AG09309 (cell line): ENCODE measurements at regions not wholly inside any gene's neighbourhood (a gene's known extent, or its start where the extent isn't known, plus 50 kb on each side); places are given as distances from the start of the nearest gene placed in this dataset.

Experiments
- DNase-seq: peaks from one replicate; pipeline ENCODE4 v3.0.0-alpha.2; 2010; ENCODE audit warnings: low read depth
- H3K4me3 ChIP-seq: 2 replicates; pipeline ENCODE4 v1.5.1; 2011; ENCODE audit warnings: mild to moderate bottlenecking, low read depth, low read length, moderate library complexity; ENCODE audit not compliant: control insufficient read depth
- TF ChIP-seq, protein P1 (sequence below): IDR thresholded peaks from 2 replicates; pipeline ENCODE4 v1.5.1; 2011; ENCODE audit warnings: mild to moderate bottlenecking, low read depth, low read length, inconsistent platforms; ENCODE audit not compliant: insufficient read depth, control insufficient read depth; ENCODE audit errors: missing control alignments

DNA sequence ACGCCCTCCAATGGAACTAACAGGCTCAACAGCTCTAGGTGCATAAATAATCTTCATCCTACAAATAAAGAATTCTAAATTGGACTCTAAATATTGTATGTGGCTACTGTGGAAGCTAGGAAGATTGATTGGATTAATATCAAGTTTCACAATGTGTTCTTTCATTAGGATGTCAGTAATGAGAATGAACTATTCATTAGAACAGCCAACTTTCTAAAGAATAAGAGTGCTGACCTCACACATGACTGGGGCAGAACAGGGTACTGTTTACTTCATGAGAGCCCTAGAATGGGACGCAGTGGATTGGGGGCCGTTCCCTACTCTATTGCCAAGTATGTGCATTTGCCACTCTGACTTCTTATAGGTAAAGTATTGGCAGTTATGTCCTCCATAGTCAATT, 528.2 kb upstream of the RBFOX1 start:
- no peak for DNase-seq
- H3K4me3 ChIP-seq, result no peak overlapping the region
- TF ChIP-seq, protein P1, sequence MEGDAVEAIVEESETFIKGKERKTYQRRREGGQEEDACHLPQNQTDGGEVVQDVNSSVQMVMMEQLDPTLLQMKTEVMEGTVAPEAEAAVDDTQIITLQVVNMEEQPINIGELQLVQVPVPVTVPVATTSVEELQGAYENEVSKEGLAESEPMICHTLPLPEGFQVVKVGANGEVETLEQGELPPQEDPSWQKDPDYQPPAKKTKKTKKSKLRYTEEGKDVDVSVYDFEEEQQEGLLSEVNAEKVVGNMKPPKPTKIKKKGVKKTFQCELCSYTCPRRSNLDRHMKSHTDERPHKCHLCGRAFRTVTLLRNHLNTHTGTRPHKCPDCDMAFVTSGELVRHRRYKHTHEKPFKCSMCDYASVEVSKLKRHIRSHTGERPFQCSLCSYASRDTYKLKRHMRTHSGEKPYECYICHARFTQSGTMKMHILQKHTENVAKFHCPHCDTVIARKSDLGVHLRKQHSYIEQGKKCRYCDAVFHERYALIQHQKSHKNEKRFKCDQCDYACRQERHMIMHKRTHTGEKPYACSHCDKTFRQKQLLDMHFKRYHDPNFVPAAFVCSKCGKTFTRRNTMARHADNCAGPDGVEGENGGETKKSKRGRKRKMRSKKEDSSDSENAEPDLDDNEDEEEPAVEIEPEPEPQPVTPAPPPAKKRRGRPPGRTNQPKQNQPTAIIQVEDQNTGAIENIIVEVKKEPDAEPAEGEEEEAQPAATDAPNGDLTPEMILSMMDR, result no peak

DNA sequence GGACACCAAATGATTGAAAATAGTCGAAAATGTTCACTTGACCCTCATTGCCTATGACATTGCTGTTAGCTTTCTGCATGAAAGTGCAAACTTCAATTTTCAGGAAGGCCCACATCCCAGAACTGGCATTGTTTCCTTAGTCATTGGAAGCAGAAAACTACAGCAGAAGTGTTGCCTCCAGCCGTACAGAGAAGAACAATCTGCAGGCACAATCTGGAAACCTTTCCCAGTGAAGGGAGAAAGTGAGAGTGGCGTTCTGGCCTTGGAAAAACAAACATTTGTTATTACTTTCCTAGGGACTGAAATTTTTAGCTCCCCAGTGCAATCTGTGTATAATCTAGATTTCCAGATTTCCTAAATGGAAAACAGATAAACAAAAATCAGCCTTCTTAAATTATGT, 529.5 kb upstream of the RBFOX1 start:
- TF ChIP-seq, protein P1, result no peak
- DNase-seq, result no peak
- H3K4me3 ChIP-seq, result no peak overlapping the region

DNA sequence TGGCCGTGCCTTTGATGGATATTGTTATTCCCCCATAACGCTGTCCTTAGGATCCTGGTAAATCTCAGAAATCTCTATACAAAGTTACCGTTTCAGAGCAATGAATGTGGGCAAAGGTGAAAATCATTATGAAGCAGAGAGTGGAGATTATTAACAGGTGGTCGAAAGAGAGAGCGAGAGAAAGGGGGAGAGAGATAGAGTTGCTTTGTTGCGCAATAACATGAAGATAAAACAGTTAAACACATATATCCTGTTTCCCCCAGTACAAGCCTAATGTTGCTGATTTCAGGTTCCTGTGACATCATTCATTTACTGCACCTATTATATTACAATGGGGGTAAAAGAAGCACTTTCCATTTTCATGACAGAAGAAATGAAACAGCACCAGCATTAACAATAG, 535.4 kb upstream of the RBFOX1 start:
- DNase-seq, result no peak
- no peak overlapping the region for H3K4me3 ChIP-seq
- TF ChIP-seq, protein P1, result no peak

DNA sequence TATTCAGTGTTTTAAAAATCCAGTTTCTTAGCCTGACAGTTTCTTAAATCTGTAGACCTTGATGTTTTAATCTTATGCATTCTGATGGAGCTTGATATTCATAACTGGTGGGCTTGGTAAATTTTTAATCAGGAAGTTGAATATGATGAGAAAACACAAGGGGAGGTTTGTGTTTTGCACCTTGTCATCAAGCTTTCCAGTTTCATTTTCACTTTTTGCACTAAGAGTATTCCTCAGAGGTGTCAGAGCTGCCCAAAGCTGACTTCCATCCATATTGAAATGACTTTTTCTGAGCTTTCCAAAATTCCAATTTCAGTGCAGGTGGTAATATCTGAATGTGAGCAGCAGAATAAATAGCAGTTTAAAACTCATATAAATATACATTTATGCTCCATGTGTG, 555.0 kb upstream of the RBFOX1 start:
- TF ChIP-seq, protein P1, result no peak
- DNase-seq, result no peak
- no peak overlapping the region for H3K4me3 ChIP-seq

DNA sequence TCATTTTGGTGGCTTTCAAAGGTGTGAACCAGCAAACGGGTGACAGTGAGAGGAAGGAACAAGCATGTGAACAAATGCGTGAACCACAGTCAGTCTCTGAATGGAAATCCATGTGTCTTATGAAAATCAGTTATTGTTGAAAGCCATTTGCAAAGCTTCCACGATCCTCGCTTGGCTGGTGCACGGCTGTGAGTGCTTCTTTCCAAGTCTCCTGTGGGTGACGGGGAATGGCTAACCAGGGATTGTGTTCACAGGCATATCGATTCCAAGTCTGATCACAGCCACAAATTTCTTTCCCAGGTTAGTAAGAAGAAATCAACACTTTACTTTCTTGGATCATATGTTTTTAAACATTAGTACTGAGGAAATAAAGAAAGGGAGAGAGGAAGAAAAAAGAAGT, 556.9 kb upstream of the RBFOX1 start:
- DNase-seq, result no peak
- no peak overlapping the region for H3K4me3 ChIP-seq
- TF ChIP-seq, protein P1, result no peak

DNA sequence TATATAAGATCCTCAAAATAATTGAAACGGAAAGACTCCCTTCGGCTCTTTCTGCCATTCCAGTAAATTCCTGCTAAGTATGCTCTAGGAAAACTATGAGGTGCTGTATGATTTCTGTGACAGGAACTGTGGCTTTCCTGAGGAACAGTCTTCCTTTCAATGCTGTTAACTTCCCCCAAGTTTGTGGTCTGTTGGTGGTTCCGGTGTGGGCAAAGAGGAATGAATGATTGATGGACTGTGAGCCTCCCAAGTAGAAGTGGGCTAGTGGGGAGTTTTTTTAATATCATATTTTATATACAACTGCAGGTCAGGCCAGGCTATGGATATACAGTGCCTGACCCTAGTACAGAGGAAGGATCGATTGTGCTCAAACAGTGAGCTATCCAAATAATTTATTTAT, 560.7 kb upstream of the RBFOX1 start:
- DNase-seq, result no peak
- TF ChIP-seq, protein P1, result no peak
- H3K4me3 ChIP-seq, result no peak overlapping the region

DNA sequence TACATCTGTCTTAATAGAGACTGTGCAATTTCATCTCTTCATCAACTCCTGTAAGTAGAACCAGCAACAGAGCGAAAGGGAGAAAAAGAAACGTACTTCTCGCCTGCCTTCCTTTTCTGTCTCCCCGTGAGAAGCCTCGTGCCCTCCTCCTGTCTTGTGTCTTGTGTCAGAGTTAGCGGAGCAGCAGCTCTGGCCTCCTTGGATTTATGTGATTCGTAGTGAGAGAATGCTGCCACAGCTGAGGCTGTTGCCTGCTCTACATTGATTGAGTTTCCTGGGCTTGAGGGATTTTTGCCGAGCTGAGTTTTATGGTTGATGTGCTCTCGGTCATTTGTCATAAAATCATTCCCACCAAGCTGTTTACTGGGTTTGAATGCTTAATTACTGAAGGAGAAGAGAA, 579.1 kb upstream of the RBFOX1 start:
- no peak overlapping the region for H3K4me3 ChIP-seq
- no peak for DNase-seq
- TF ChIP-seq, protein P1, result no peak
